Dermis blood vessel endothelial cell (primary cell): ENCODE measurements at regions not wholly inside any gene's neighbourhood (a gene's known extent, or its start where the extent isn't known, plus 50 kb on each side); places are given as distances from the start of the nearest gene placed in this dataset.
"Not testable (repeated sequence)": the region's sequence is repeated elsewhere in the genome, so short reads cannot be mapped to it uniquely, and the experiment has no call there.

Experiments
- DNase-seq: peaks from one replicate; pipeline ENCODE4 v3.0.0; 2010

GRCh38 chr10:91745090-91745831 is 53.0 kb upstream of the TNKS2 start:
- DNase-seq, result peak; percentile 16

DNA sequence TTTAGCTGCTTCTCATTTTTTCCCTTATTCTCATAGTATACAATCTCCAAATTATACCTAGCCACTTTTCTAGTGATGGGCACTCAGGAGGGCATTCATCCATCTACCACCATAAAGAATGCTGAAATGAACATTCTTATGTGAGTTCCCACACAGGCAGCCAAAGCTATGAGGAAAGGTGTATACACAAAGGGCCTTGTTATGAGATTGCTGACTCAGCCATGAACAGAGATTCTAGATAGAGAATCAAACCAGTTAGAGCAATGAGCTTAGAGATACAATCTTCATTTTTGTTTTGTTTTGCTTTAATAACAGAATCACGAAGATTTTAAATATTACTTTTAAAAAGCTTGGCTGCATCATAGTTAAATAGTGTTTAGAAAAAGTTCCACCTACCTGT is 54.8 kb upstream of the TNKS2 start:
- DNase-seq, result no peak

DNA sequence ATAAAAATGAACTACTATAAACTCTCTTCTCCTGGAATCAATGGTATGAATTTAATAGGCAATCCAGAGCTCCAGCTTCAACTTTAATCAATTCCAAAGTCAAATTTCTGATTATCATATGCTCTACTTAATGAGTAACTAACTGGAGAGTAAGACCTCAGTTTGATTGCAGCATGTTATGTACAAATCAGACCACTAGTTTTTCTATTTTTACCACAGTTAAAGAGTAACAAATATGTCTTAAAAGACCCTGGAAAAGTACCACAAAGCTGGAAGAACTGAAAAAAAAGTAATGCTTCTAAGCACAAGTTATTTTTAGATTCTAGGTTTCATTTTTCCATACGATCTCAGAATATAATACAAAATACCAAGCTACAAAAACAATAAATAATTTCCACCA is 56.0 kb upstream of the TNKS2 start:
- no peak for DNase-seq

GRCh38 chr10:91741356-91741755 is 56.9 kb upstream of the TNKS2 start:
- DNase-seq, result no peak

- DNase-seq, result no peak
Observed at GRCh38 chr10:91740353-91740924, 57.8 kb upstream of the TNKS2 start.

DNA sequence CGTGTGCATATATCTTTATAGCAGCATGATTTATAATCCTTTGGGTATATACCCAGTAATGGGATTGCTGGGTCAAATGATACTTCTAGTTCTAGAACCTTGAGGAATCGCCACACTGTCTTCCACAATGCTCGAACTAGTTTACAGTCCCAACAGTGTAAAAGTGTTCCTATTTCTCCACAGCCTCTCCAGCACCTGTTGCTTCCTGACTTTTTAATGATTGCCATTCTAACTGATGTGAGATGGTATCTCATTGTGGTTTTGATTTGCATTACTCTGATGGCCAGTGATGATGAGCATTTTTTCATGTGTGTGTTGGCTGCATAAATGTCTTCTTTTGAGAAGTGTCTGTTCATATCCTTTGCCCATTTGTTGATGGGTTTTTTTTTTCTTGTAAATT is 66.0 kb upstream of the TNKS2 start:
- not testable (repeated sequence) for DNase-seq

DNA sequence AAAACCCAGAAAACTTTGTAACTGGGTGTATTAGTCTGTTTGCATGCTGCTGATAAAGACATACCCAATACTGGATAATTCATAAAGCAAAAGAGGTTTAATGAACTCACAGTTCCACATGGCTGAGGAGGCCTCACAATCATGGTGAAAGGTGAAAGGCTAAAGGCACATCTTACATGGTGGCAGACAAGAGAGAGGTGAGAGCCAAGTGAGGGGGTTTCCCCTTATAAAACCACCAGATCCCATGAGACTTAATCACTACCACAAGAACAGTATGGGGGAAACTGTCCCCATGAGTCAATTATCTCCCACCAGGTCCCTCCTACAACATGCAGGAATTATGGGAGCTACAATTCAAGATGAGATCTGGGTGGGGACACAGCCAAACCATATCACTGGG is 68.9 kb upstream of the TNKS2 start:
- DNase-seq, result not testable (repeated sequence)

DNA sequence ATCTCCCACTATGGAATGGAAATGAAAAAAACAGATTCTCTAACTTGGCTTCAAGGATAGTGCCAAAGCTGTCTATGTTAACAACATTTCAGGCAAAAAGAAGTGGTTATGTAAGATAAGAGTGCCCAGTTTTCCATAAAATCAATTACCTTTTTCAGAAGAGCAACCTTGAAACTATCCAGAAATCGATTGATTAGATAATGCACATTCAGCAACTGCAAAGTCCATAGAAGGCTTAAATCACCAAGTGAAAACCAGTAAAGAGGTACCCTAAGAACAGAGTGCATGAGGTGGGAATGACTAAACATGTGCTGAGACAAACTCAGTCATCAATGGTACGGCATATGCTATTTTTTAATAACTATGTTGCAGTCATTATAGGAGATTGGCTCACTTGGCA is 71.9 kb upstream of the TNKS2 start:
- no peak for DNase-seq

DNA sequence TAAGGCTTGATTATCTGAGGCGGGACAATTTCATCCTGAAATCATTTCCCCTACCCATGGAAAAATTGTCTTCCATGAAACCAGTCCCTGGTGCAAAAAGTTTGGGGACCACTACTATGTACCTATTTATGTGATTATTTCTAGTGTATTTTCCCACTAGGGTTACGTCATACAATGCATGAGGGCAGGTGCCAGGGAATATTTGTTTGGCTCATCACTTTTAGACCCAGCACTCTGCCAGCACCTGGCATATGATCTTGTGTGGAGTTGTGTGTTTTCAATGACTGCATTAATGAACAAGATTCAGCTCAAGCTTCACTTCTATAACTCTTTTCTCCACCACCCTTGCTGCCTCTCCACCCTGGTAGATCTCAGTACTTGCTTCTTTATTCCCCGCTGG is 73.3 kb upstream of the TNKS2 start:
- no peak for DNase-seq

- no peak for DNase-seq
Observed at GRCh38 chr10:91713461-91714072, 80.7 kb upstream of the PPP1R3C start.

DNA sequence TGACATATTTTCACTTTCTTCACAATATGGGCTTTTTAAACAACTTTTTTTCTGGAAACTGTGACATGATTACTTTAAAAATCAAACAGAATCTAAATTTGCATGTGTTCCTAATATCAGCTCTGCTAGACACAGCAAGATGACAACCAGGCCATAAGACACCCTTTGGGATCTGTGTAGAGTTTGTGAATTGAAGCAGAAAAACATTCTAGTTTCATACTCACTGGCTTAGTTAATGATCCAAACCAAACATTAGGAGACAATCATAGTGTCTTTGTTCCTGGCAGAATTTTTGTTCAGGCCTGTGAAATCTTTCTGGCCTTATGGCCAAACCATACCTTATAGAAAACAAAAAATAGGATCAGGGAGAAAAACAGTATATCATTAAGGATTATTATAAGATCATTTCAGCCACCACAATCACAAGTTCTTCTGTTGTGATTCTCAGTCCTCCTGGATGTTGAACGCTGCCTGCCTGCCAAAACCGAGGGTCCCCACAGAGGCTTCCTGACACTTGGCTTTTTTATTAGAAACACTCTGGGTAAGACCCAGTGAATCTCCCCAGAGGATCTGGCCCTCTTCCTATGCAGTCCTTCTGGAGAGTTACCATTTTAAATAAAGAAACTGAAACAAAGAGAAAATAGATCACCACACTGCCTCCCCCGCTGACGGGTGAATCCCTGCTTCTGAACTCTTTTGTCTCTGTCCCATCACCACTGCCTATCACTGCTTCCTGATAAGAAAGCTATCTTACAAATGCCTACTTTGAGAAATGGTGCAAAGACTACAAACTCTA is 79.2 kb upstream of the PPP1R3C start:
- no peak for DNase-seq

DNA sequence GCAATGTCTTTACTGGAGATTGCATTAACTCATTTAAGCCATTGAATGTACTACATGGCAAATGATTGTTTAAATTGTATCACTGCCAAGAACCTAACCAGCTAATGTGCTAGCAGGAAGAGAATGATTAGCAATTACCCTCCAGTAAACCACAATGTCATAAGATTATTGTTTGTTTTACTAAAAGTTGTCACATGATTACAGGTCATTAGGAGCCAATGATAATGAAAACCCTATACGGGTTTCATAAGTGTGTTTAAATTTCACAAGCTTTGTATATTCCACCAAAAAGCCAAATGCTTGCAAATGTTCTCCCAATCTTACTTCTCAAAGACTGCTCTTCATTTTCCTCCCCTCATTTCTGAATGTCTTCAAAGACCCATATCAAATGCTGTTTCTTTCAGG is 76.5 kb upstream of the PPP1R3C start:
- peak; percentile 40 for DNase-seq

DNA sequence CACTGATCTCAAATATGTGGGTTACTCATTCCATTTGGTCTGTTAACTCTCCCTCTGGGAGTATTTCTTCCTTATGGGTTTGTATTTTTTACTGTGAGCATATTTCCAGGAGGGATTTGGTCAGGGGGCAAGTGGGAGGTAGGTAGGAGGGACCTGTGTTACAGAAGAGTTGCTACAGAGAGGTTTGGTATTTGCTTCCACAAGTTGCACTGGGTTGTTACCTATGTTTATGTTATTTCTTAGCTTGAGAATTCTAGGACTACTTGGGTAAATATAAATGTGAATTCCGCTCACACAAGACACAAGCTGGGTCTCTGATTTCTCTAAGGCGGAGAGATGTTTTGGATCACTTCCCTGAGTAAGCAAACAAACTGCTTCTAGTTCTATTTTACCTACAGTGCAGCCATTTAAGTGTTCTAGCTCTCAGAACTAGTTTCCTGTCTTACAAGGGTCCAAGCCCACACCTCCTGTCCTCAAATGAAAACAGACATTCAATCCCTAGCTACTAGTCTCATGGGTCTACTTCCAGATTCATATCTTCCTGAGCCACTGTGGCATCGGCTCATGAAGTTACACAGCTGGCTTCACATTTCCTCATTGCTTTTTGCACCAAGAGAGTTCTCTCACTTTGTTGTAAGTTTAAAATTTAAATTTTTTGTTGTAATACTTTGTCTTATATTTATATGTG is 75.4 kb upstream of the PPP1R3C start:
- DNase-seq, result no peak

DNA sequence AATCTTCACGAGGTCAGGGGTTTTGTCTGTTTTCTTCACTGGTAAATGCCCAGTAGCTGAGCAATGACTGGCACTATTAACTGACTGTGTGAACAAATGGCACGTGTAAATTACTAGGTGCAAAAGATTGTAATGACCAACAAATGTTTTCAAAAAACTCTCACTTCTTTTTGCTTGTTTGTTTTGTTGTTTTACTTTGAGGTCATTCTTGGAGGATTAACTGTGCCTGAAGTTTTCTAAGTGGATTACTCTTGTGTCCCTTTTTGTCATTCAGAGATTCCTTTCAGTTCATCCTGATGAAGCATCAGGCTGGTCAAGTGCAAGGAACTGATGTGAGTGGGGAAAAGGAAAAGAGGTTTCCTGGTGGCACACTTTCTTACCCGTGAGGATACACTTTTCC is 74.4 kb upstream of the PPP1R3C start:
- DNase-seq, result no peak

GRCh38 chr10:91705948-91706670 is 73.2 kb upstream of the PPP1R3C start:
- no peak for DNase-seq

DNA sequence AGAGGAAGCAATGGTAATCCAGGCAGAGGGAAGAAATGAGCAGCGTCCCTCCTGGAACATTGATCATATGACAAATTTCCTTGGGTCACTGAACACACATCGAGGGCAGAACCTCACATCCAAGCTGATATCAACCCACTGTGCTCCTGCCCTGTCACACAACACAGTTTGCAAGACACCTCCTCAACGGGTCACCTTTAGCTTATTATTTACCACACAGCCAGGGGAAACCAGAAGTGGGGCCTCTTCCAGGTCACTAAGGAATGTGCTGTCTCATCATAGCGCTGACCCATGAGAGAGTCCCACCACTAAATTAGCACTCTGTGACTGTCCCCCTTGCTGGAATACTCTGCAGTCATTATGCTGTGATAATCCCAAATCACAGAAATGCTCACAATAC is 69.7 kb upstream of the PPP1R3C start:
- DNase-seq, result peak; percentile 19

DNA sequence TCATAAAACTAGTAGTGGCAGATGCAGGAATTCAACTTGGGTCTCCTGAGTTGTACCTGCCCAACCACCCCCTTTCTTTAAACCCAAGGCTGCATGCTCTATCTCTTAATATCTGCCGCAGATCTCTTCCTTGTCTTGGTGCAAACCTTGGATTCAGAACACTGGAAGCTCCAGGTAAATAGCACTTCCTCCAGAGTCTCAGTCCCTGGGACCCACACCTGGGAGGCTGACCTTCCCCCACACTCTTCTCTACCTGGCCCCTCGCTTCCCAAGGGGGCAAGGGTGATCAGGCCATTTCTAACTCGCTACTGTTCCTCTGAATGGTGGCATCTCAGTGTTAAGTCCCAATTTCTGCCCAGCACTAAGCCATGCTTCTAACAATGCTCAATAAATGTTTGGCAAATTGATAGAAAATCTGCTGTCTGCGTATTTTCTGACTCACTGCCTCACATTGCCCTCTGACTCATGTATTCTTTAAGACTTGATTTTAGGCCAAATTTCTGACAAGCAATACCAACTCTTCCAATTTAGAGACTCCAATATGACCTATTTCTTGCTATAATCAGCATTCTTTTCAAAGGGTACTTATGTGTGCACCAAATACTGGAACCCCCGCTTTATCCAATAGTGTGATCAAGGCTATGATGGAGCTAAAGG is 68.0 kb upstream of the PPP1R3C start:
- DNase-seq, result peak; percentile 56

DNA sequence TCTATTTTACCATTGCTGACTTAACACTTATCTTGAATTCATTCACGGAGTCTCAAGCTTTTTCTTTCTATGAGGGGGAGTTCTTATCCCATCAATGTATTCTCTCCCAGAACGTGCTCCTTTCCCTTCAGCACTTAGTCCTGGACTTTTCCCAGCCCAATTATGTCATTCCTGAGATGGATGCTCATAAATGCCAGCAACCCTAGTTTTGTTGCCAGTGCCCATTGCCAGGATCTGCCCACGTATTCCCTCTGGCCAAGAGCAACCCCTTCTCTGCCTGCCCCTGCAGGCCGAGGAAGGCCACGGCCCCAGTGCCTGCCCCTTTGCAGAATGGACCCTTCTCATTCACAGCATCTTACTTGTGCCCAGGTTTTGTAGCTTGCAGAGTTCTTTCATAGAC is 67.4 kb upstream of the PPP1R3C start:
- DNase-seq, result no peak

GRCh38 chr10:91698258-91698657 is 65.4 kb upstream of the PPP1R3C start:
- no peak for DNase-seq

DNA sequence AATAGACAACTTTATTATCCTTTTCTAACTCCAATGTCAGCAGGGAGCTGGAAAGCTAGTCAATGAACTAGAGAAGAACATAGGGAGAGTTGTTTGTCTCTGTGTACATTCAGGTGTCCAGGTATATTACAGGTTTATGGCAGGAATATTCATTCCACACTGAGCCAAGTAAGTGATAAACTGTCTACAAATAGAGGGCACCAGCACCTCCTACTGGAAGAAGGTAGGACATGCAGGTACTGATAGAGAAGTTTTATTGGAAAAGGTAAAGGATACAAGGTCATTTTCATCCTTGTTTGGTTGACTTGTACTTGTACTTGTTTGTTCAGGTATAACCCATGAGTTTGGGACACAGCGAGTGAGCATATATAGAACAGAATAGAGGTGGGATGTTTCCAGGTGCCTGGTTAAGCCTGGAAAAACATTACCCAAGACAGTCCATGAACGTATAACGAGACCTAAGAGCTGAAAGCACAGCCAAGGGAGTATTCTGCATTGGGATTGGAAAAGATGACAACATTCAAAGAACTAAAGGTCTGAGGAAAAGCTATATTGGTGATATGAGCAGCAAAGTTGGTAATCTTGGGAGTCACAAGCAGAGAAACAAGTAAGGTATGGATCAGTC is 61.4 kb upstream of the PPP1R3C start:
- peak; percentile 56 for DNase-seq

DNA sequence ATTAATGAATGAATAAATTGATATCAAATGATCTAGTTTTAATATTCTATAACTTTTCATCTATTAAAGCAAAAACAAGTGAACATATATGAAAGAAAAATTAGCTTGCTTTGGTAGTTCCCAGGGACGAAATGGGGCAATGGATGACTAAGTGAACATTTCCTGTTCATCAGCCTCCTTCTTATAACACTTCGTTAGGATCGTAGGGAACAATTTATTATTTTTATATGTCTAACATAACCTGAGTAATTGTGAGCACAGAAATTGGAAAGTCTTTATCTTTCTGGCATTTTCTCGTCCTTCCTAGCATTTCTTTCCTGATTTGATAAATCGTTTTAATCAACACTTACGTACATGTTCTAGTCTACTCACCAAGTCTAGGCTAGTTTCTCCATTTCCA is 59.1 kb upstream of the PPP1R3C start:
- no peak for DNase-seq
